Type B pancreatic cell (in vitro differentiated cells): ENCODE measurements at regions not wholly inside any gene's neighbourhood (a gene's known extent, or its start where the extent isn't known, plus 50 kb on each side); places are given as distances from the start of the nearest gene placed in this dataset.

Source experiments
- DNase-seq: peaks from one replicate; pipeline ENCODE4 v3.0.0; 2021; ENCODE audit warnings: mixed read lengths; ENCODE audit not compliant: unreplicated experiment; ENCODE audit errors: extremely low spot score
- H3K27ac Mint-ChIP-seq: 2 replicates; pipeline ENCODE4 v1.8.0; 2021; ENCODE audit warnings: mild to moderate bottlenecking, mixed read lengths
- H3K27me3 Mint-ChIP-seq: 2 replicates; pipeline ENCODE4 v1.8.0; 2021; ENCODE audit warnings: mixed read lengths
- H3K36me3 Mint-ChIP-seq: 2 replicates; pipeline ENCODE4 v1.8.0; 2021; ENCODE audit warnings: mixed read lengths
- H3K4me1 Mint-ChIP-seq: one replicate; pipeline ENCODE4 v1.8.0; 2021; ENCODE audit warnings: mixed read lengths; ENCODE audit not compliant: unreplicated experiment
- H3K4me3 Mint-ChIP-seq: 2 replicates; pipeline ENCODE4 v1.8.0; 2021; ENCODE audit warnings: mild to moderate bottlenecking, mixed read lengths
- H3K9me3 Mint-ChIP-seq: 2 replicates; pipeline ENCODE4 v1.8.0; 2021; ENCODE audit warnings: mixed read lengths
- TF ChIP-seq, protein P1 (sequence below): fragments of 200-600 bp; sonication (generic); conservative IDR thresholded peaks from 2 replicates; pipeline ENCODE4 v1.5.0; 2021; ENCODE audit warnings: antibody characterized with exemption, mild to moderate bottlenecking

- no peak for DNase-seq
- TF ChIP-seq, protein P1, sequence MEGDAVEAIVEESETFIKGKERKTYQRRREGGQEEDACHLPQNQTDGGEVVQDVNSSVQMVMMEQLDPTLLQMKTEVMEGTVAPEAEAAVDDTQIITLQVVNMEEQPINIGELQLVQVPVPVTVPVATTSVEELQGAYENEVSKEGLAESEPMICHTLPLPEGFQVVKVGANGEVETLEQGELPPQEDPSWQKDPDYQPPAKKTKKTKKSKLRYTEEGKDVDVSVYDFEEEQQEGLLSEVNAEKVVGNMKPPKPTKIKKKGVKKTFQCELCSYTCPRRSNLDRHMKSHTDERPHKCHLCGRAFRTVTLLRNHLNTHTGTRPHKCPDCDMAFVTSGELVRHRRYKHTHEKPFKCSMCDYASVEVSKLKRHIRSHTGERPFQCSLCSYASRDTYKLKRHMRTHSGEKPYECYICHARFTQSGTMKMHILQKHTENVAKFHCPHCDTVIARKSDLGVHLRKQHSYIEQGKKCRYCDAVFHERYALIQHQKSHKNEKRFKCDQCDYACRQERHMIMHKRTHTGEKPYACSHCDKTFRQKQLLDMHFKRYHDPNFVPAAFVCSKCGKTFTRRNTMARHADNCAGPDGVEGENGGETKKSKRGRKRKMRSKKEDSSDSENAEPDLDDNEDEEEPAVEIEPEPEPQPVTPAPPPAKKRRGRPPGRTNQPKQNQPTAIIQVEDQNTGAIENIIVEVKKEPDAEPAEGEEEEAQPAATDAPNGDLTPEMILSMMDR = no peak
- H3K27ac Mint-ChIP-seq = no peak overlapping the region
- H3K36me3 Mint-ChIP-seq = no peaks in the 10 kb centered on the region
- no peaks in the 10 kb centered on the region for H3K4me1 Mint-ChIP-seq
- no peak overlapping the region for H3K4me3 Mint-ChIP-seq
- H3K9me3 Mint-ChIP-seq = no peaks in the 10 kb centered on the region
- H3K27me3 Mint-ChIP-seq = peaks cover 2% of the 10 kb centered on the region
Observed at GRCh38 chr4:174170906-174171305, 112.6 kb downstream of the FBXO8 start.

GRCh38 chr4:174170091-174170490 lies 113.4 kb downstream of the FBXO8 start:
- Mint-ChIP-seq H3K36me3 (no peaks in the 10 kb centered on the region), H3K27ac (no peak overlapping the region), H3K9me3 (no peaks in the 10 kb centered on the region), H3K27me3 (peaks cover 2% of the 10 kb centered on the region), H3K4me1 (no peaks in the 10 kb centered on the region), H3K4me3 (no peak overlapping the region)
- DNase-seq = no peak
- TF ChIP-seq, protein P1 = no peak

- peaks cover 10% of the 10 kb centered on the region for H3K27me3 Mint-ChIP-seq
- no peak overlapping the region for H3K4me3 Mint-ChIP-seq
- H3K36me3 Mint-ChIP-seq = no peaks in the 10 kb centered on the region
- DNase-seq = no peak
- no peaks in the 10 kb centered on the region for H3K9me3 Mint-ChIP-seq
- TF ChIP-seq, protein P1 = no peak
- H3K4me1 Mint-ChIP-seq = peaks cover 12% of the 10 kb centered on the region
- no peak overlapping the region for H3K27ac Mint-ChIP-seq
Observed at GRCh38 chr4:174157106-174157607, 126.3 kb downstream of the FBXO8 start.

DNA sequence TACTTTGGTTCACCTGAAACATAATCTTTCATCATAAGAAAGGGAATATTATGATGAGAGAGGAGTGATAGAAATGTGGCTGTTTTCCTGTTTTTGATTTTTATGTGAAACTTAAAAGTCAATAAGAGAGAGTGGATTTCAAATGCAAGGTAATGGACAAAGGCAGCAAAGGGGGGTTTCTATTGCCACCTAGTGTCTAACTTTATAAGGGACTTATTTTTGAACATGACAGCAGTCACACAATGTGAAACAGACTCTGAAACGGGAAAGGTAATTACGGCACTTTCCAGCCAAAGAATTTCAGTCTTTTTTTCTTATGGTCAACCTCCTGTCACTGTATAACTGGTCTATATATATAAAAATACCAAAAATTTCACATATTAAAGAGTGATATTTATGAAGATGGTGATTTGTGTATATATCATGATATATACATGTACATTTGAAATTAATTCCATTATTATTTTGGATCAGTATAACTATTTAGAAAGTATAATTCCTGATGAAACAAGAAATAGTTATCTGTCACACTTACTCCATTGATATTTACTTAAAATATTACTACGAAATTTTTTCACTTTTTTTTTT lies 127.1 kb downstream of the FBXO8 start:
- no peak overlapping the region for H3K4me3 Mint-ChIP-seq
- H3K36me3 Mint-ChIP-seq = no peaks in the 10 kb centered on the region
- TF ChIP-seq, protein P1 = peak; percentile 83
- H3K9me3 Mint-ChIP-seq = no peaks in the 10 kb centered on the region
- H3K27ac Mint-ChIP-seq = no peak overlapping the region
- DNase-seq = no peak
- peaks cover 10% of the 10 kb centered on the region for H3K27me3 Mint-ChIP-seq
- peaks cover 12% of the 10 kb centered on the region for H3K4me1 Mint-ChIP-seq

- TF ChIP-seq, protein P1 = no peak
- DNase-seq = no peak
- H3K9me3 Mint-ChIP-seq = no peaks in the 10 kb centered on the region
- H3K27ac Mint-ChIP-seq = no peak overlapping the region
- H3K4me1 Mint-ChIP-seq = peaks cover 17% of the 10 kb centered on the region
- H3K27me3 Mint-ChIP-seq = peaks cover 10% of the 10 kb centered on the region
- H3K4me3 Mint-ChIP-seq = no peak overlapping the region
- no peaks in the 10 kb centered on the region for H3K36me3 Mint-ChIP-seq
Observed at GRCh38 chr4:174154215-174154854, 129.1 kb downstream of the FBXO8 start.
